Astrocyte of the cerebellum (primary cell): ENCODE measurements at regions not wholly inside any gene's neighbourhood (a gene's known extent, or its start where the extent isn't known, plus 50 kb on each side); places are given as distances from the start of the nearest gene placed in this dataset.

Experiments
- DNase-seq: peaks from one replicate; pipeline ENCODE4 v3.0.0-alpha.2; 2011; ENCODE audit warnings: low read depth
- H3K4me3 ChIP-seq: 2 replicates; pipeline ENCODE4 v1.5.1; 2011; ENCODE audit warnings: mild to moderate bottlenecking, low read depth, low read length, moderate library complexity
- CTCF ChIP-seq: IDR thresholded peaks from 2 replicates; pipeline ENCODE4 v1.5.1; 2012; ENCODE audit warnings: low read length, low read depth, moderate library complexity, mild to moderate bottlenecking; ENCODE audit errors: missing control alignments
- in situ Hi-C: cut with HindIII; loops from 2 replicates; pipeline ENCODE4 v1.10.0; 2017; ENCODE audit warnings: low sequenced_read_pairs

GRCh38 chr7:125547505-125547904, 617.9 kb upstream of the POT1 start:
- TF ChIP-seq CTCF: no peak
- in situ Hi-C loops: no loop called here
- no peak overlapping the region for H3K4me3 ChIP-seq
- no peak for DNase-seq

- DNase-seq: no peak
- H3K4me3 ChIP-seq: no peak overlapping the region
- in situ Hi-C loops: no loop called here
- no peak for TF ChIP-seq CTCF
These were observed 600.9 kb upstream of the POT1 start for GRCh38 chr7:125530553-125530952.

- H3K4me3 ChIP-seq: no peak overlapping the region
- DNase-seq: no peak
- in situ Hi-C loops: no loop called here
- no peak for TF ChIP-seq CTCF
These were observed 599.6 kb upstream of the POT1 start for GRCh38 chr7:125529249-125529648.

- in situ Hi-C loops: no loop called here
- no peak overlapping the region for H3K4me3 ChIP-seq
- DNase-seq: no peak
- no peak for TF ChIP-seq CTCF
These were observed 597.3 kb upstream of the POT1 start for GRCh38 chr7:125526958-125527357.

- in situ Hi-C loops: no loop called here
- no peak for TF ChIP-seq CTCF
- H3K4me3 ChIP-seq: no peak overlapping the region
- no peak for DNase-seq
These were observed 596.5 kb upstream of the POT1 start for GRCh38 chr7:125526092-125526491.

GRCh38 chr7:125516194-125516593, 586.6 kb upstream of the POT1 start:
- no peak for DNase-seq
- in situ Hi-C loops: no loop called here
- TF ChIP-seq CTCF: no peak
- H3K4me3 ChIP-seq: no peak overlapping the region

GRCh38 chr7:125512373-125512772, 582.7 kb upstream of the POT1 start:
- TF ChIP-seq CTCF: no peak
- in situ Hi-C loops: no loop called here
- no peak overlapping the region for H3K4me3 ChIP-seq
- DNase-seq: no peak
